ENCODE measurements at regions not wholly inside any gene's neighbourhood (a gene's known extent, or its start where the extent isn't known, plus 50 kb on each side); places are given as distances from the start of the nearest gene placed in this dataset.

GRCh38 chr10:58019863-58020537 is 247.7 kb downstream of the IPMK start:
- Histone ChIP-seq H3K27me3 (ENCODE audit: control insufficient read depth, insufficient read depth, low read length) (no peaks in the 10 kb centered on the region), H3K4me1 (ENCODE audit: control insufficient read depth, insufficient read depth, low read length) (no peaks in the 10 kb centered on the region; the same call in 1 of the 2 replicates), H3K9me3 (ENCODE audit: control insufficient read depth, insufficient read depth, low read depth, low read length) (peaks cover 24% of the 10 kb centered on the region), H3K27ac (ENCODE audit: low read length) (no peak overlapping the region), H3K36me3 (ENCODE audit: control insufficient read depth, insufficient read depth, low read length) (no peaks in the 10 kb centered on the region), H3K4me3 (ENCODE audit: low read depth in 2 of 2, low read length in 2 of 2) (no peak overlapping the region)
- no TSS peak for BruUV-seq (replicated peaks)
- in situ Hi-C loops (cut with HindIII; ENCODE audit: low pct_unique_long_range_greater_than_20kb, low sequenced_read_pairs) (no loop called here), intact Hi-C loops (cut with micrococcal nuclease; ENCODE audit: unreplicated experiment) (no loop called here)
- ChIA-PET CTCF (no interaction called here), POLR2A (no interaction called here)
- DNase-seq (ENCODE audit: low read depth, low spot score): no peak
- ATAC-seq: no peak
- TF ChIP-seq POLR2AphosphoS5 (IDR thresholded peaks at IDR 0.05; ENCODE audit: low read depth, low read length) (no peak), TCF7L2 (IDR thresholded peaks at IDR 0.05; ENCODE audit: low read depth, low read length) (no peak), SIN3A (IDR thresholded peaks at IDR 0.05; ENCODE audit: borderline replicate concordance, insufficient read depth, low read depth, low read length) (no peak)
- TF ChIP-seq, protein P1, sequence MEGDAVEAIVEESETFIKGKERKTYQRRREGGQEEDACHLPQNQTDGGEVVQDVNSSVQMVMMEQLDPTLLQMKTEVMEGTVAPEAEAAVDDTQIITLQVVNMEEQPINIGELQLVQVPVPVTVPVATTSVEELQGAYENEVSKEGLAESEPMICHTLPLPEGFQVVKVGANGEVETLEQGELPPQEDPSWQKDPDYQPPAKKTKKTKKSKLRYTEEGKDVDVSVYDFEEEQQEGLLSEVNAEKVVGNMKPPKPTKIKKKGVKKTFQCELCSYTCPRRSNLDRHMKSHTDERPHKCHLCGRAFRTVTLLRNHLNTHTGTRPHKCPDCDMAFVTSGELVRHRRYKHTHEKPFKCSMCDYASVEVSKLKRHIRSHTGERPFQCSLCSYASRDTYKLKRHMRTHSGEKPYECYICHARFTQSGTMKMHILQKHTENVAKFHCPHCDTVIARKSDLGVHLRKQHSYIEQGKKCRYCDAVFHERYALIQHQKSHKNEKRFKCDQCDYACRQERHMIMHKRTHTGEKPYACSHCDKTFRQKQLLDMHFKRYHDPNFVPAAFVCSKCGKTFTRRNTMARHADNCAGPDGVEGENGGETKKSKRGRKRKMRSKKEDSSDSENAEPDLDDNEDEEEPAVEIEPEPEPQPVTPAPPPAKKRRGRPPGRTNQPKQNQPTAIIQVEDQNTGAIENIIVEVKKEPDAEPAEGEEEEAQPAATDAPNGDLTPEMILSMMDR (IDR thresholded peaks at IDR 0.05): no peak
- TF ChIP-seq, protein P2, sequence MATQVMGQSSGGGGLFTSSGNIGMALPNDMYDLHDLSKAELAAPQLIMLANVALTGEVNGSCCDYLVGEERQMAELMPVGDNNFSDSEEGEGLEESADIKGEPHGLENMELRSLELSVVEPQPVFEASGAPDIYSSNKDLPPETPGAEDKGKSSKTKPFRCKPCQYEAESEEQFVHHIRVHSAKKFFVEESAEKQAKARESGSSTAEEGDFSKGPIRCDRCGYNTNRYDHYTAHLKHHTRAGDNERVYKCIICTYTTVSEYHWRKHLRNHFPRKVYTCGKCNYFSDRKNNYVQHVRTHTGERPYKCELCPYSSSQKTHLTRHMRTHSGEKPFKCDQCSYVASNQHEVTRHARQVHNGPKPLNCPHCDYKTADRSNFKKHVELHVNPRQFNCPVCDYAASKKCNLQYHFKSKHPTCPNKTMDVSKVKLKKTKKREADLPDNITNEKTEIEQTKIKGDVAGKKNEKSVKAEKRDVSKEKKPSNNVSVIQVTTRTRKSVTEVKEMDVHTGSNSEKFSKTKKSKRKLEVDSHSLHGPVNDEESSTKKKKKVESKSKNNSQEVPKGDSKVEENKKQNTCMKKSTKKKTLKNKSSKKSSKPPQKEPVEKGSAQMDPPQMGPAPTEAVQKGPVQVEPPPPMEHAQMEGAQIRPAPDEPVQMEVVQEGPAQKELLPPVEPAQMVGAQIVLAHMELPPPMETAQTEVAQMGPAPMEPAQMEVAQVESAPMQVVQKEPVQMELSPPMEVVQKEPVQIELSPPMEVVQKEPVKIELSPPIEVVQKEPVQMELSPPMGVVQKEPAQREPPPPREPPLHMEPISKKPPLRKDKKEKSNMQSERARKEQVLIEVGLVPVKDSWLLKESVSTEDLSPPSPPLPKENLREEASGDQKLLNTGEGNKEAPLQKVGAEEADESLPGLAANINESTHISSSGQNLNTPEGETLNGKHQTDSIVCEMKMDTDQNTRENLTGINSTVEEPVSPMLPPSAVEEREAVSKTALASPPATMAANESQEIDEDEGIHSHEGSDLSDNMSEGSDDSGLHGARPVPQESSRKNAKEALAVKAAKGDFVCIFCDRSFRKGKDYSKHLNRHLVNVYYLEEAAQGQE (IDR thresholded peaks at IDR 0.05; ENCODE audit: insufficient read depth in 1 of 2, low read depth in 2 of 2, low read length in 1 of 2): no peak

GRCh38 chr10:58017719-58018367 is 249.9 kb downstream of the IPMK start:
- no TSS peak for BruUV-seq (replicated peaks)
- in situ Hi-C loops (cut with HindIII; ENCODE audit: low pct_unique_long_range_greater_than_20kb, low sequenced_read_pairs): no loop called here
- CTCF ChIA-PET: no interaction called here
- H3K36me3 ChIP-seq (ENCODE audit: control insufficient read depth, insufficient read depth, low read length): no peaks in the 10 kb centered on the region
- POLR2A ChIA-PET: no interaction called here
- H3K4me3 ChIP-seq (ENCODE audit: low read depth in 2 of 2, low read length in 2 of 2): no peak overlapping the region
- DNase-seq (ENCODE audit: low read depth, low spot score) (no peak), ATAC-seq (no peak)
- TF ChIP-seq, protein P2 (IDR thresholded peaks at IDR 0.05; ENCODE audit: insufficient read depth in 1 of 2, low read depth in 2 of 2, low read length in 1 of 2): no peak
- TF ChIP-seq, protein P1 (IDR thresholded peaks at IDR 0.05): no peak
- no peak for TF ChIP-seq POLR2AphosphoS5 (IDR thresholded peaks at IDR 0.05; ENCODE audit: low read depth, low read length)
- no peak for TF ChIP-seq SIN3A (IDR thresholded peaks at IDR 0.05; ENCODE audit: borderline replicate concordance, insufficient read depth, low read depth, low read length)
- TF ChIP-seq TCF7L2 (IDR thresholded peaks at IDR 0.05; ENCODE audit: low read depth, low read length): no peak
- H3K9me3 ChIP-seq (ENCODE audit: control insufficient read depth, insufficient read depth, low read depth, low read length): peaks cover 17% of the 10 kb centered on the region
- H3K4me1 ChIP-seq (ENCODE audit: control insufficient read depth, insufficient read depth, low read length): no peaks in the 10 kb centered on the region
- no peaks in the 10 kb centered on the region for H3K27me3 ChIP-seq (ENCODE audit: control insufficient read depth, insufficient read depth, low read length)
- H3K27ac ChIP-seq (ENCODE audit: low read length): no peak overlapping the region
- intact Hi-C loops (cut with micrococcal nuclease; ENCODE audit: unreplicated experiment): no loop called here

All from Panc1 (cell line).